Endothelial cell of umbilical vein (primary cell): ENCODE measurements at regions not wholly inside any gene's neighbourhood (a gene's known extent, or its start where the extent isn't known, plus 50 kb on each side); places are given as distances from the start of the nearest gene placed in this dataset.

Experiments
- BruUV-seq: library from RNA; stranded (reverse); fragments of 400-500 nt; replicated peaks from 2 replicates; lab custom pipeline; 2021; lab: Mats Ljungman, UMichigan
- CTCF ChIA-PET: fragments of 300-600, 350-600 bp; sonication (Branson Sonifier 250); formaldehyde crosslinking; loops from one replicate; lab custom pipeline; 2021; ENCODE audit warnings: antibody characterized with exemption, inconsistent platforms; lab: Charles Lee
- POLR2A ChIA-PET: fragments of 300-600, 350-600 bp; sonication (Branson Sonifier 250); formaldehyde crosslinking; loops from one replicate; lab custom pipeline; 2021; ENCODE audit warnings: antibody characterized with exemption, inconsistent platforms; lab: Charles Lee
- DNase-seq: peaks from one replicate; pipeline ENCODE4 v3.0.0-alpha.2; 2011; ENCODE audit warnings: low read depth, low spot score
- FAIRE-seq: peaks from 2 replicates; lab custom pipeline; 2011; peaks lifted over from hg19 to GRCh38; lab: Jason Lieb, UNC
- H2AFZ ChIP-seq: 2 replicates; pipeline ENCODE4 v1.6.0; 2012; ENCODE audit warnings: low read depth, low read length, control low read depth, inconsistent platforms
- H3K27ac ChIP-seq: 2 replicates; pipeline ENCODE4 v1.5.1; 2011; ENCODE audit warnings: low read depth, mild to moderate bottlenecking, control low read depth, low read length, moderate library complexity; ENCODE audit not compliant: insufficient read depth
- H3K27me3 ChIP-seq, 2 experiments: 2 replicates each; pipeline versions ENCODE4 v1.6.0 to v1.6.1; 2011; ENCODE audit warnings: low read length in 2 of 2, mixed read lengths in 1 of 2; ENCODE audit not compliant: control insufficient read depth in 2 of 2, insufficient read depth in 2 of 2
- H3K36me3 ChIP-seq, 2 experiments: 2 replicates in 1 of 2; 3 replicates in 1 of 2; pipeline ENCODE4 v1.5.1; 2011; ENCODE audit warnings: low read length in 2 of 2, mild to moderate bottlenecking in 1 of 2, moderate library complexity in 1 of 2; ENCODE audit not compliant: control insufficient read depth in 2 of 2, insufficient read depth in 2 of 2; ENCODE audit errors: extremely low read depth in 1 of 2
- H3K4me1 ChIP-seq: 3 replicates; pipeline ENCODE4 v1.5.1; 2011; ENCODE audit warnings: mild to moderate bottlenecking, low read length; ENCODE audit not compliant: control insufficient read depth, insufficient read depth; ENCODE audit errors: extremely low read depth
- H3K4me2 ChIP-seq: 2 replicates; pipeline ENCODE4 v1.6.1; 2011; ENCODE audit warnings: low read length, control low read depth, mixed read lengths; ENCODE audit not compliant: insufficient read depth
- H3K4me3 ChIP-seq, 3 experiments: fragments of 200-600 bp in 1 of 3; sonication (generic), shearing (Covaris generic) in 1 of 3; replicated peaks in 1 of 3; 2 replicates each; pipeline ENCODE4 v1.5.1; 2011 to 2016; ENCODE audit warnings: control low read depth in 3 of 3, low read length in 3 of 3, mild to moderate bottlenecking in 2 of 3, inconsistent platforms in 1 of 3, low read depth in 1 of 3, moderate library complexity in 1 of 3; ENCODE audit not compliant: insufficient read depth in 1 of 3
- H3K79me2 ChIP-seq: 2 replicates; pipeline ENCODE4 v1.6.0; 2012; ENCODE audit warnings: low read length, inconsistent platforms; ENCODE audit not compliant: control insufficient read depth, insufficient read depth
- H3K9ac ChIP-seq: replicated peaks from 2 replicates; pipeline ENCODE3; 2011; ENCODE audit warnings: low read length, control low read depth; ENCODE audit not compliant: insufficient read depth; ENCODE audit errors: extremely low read depth
- H3K9me1 ChIP-seq: replicated peaks from 3 replicates; pipeline ENCODE4 v1.6.0; 2011; ENCODE audit warnings: mild to moderate bottlenecking, low read length; ENCODE audit not compliant: control insufficient read depth, insufficient read depth; ENCODE audit errors: extremely low read depth
- H3K9me3 ChIP-seq: replicated peaks from 2 replicates; pipeline ENCODE4 v1.5.1; 2012; ENCODE audit warnings: low read length, inconsistent platforms; ENCODE audit not compliant: control insufficient read depth, insufficient read depth
- H4K20me1 ChIP-seq: replicated peaks from 2 replicates; pipeline ENCODE3; 2011; ENCODE audit warnings: mild to moderate bottlenecking, low read length; ENCODE audit not compliant: control insufficient read depth, insufficient read depth; ENCODE audit errors: extremely low read depth
- EZH2 ChIP-seq: IDR thresholded peaks from 2 replicates; pipeline ENCODE4 v1.6.1; 2012; ENCODE audit warnings: borderline replicate concordance, low read depth, mild to moderate bottlenecking, moderate library complexity, low read length, inconsistent platforms; ENCODE audit not compliant: severe bottlenecking
- FOS ChIP-seq: IDR thresholded peaks from 2 replicates; pipeline ENCODE4 v1.6.1; 2011; ENCODE audit warnings: mild to moderate bottlenecking, low read length, moderate library complexity, borderline replicate concordance; ENCODE audit not compliant: insufficient read depth
- GATA2 ChIP-seq: IDR thresholded peaks from 2 replicates; pipeline ENCODE4 v1.7.0; 2011; ENCODE audit warnings: low read depth, mild to moderate bottlenecking, moderate library complexity, mixed read lengths, low read length; ENCODE audit not compliant: insufficient read length, insufficient read depth
- JUN ChIP-seq: IDR thresholded peaks from 2 replicates; pipeline ENCODE4 v1.6.1; 2011; ENCODE audit warnings: borderline replicate concordance, low read depth; ENCODE audit not compliant: insufficient read length, insufficient read depth
- MYC ChIP-seq: IDR thresholded peaks from one replicate; pipeline ENCODE4 v1.6.1; 2011; ENCODE audit warnings: mild to moderate bottlenecking, low read depth, low read length
- POLR2A ChIP-seq: IDR thresholded peaks from 2 replicates; pipeline ENCODE4 v1.6.1; 2012; ENCODE audit warnings: low read depth, mild to moderate bottlenecking, control low read depth, low read length
- POLR2AphosphoS5 ChIP-seq: IDR thresholded peaks from 2 replicates; pipeline ENCODE4 v1.6.1; 2012; ENCODE audit warnings: low read depth, mild to moderate bottlenecking, control low read depth, low read length, moderate library complexity; ENCODE audit not compliant: insufficient read depth
- dilution Hi-C: fragments of 300-500 bp; cut with MboI; formaldehyde crosslinking; loops from one replicate; pipeline ENCODE4 v1.15.0; 2019; ENCODE audit warnings: low sequenced_read_pairs; ENCODE audit not compliant: extremely low pct_ligation_motif_present
- intact Hi-C: fragments of 100-400 bp; cut with micrococcal nuclease; formaldehyde crosslinking; loops from one replicate; pipeline ENCODE4 v1.10.0; 2022
- TF ChIP-seq, protein P1 (sequence below): IDR thresholded peaks from 2 replicates; pipeline ENCODE4 v1.6.1; 2011; ENCODE audit not compliant: insufficient read depth, insufficient read length
- TF ChIP-seq, protein P2 (sequence below), 2 donors: IDR thresholded peaks; 1 replicate in 1 of 2; 2 replicates in 1 of 2; pipeline ENCODE4 v1.5.1; 2011; ENCODE audit warnings: low read length in 2 of 2, mild to moderate bottlenecking in 2 of 2, moderate library complexity in 2 of 2, control low read depth in 1 of 2, inconsistent platforms in 1 of 2, low read depth in 1 of 2; ENCODE audit not compliant: insufficient read depth in 1 of 2; ENCODE audit errors: extremely low read depth in 1 of 2

DNA sequence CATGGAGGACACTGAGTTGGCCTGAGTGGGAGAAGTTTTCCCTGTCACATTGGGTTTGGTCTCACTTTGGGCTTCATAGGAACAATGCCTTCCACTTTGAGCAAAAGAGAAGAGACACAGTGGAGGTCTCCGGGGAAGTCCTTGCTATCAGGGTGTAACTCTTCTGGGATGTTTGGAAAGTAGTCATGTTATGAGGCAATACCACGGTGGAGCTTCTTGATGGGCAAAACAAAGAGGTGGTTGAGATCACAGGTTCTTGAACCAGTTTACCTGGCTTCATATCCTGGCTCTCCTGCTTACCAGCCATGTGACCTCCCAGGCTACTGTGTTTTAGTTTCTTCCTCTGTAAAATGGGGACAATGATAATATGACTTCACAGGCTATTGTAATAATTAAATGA lies 478.6 kb downstream of the SLC4A3 start:
- no peak overlapping the region for H3K4me2 ChIP-seq
- no peak overlapping the region for H3K9ac ChIP-seq
- dilution Hi-C loops: no loop called here
- no peaks in the 10 kb centered on the region for H4K20me1 ChIP-seq
- ChIA-PET POLR2A (no interaction called here), CTCF (no interaction called here)
- no peak for DNase-seq
- no peaks in the 10 kb centered on the region for H3K4me1 ChIP-seq
- no peak for FAIRE-seq
- no peaks in the 10 kb centered on the region for H3K27me3 ChIP-seq
- no peaks in the 10 kb centered on the region for H3K36me3 ChIP-seq
- peaks cover 4% of the 10 kb centered on the region for H3K9me3 ChIP-seq
- no peaks in the 10 kb centered on the region for H3K9me1 ChIP-seq
- H3K79me2 ChIP-seq: no peaks in the 10 kb centered on the region
- no peak overlapping the region for H2AFZ ChIP-seq
- TF ChIP-seq POLR2A (no peak), JUN (no peak), FOS (no peak), GATA2 (no peak), POLR2AphosphoS5 (no peak)
- TF ChIP-seq, protein P1, sequence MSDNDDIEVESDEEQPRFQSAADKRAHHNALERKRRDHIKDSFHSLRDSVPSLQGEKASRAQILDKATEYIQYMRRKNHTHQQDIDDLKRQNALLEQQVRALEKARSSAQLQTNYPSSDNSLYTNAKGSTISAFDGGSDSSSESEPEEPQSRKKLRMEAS: no peak
- H3K4me3 ChIP-seq: no peak overlapping the region
- intact Hi-C loops: no loop called here
- H3K27ac ChIP-seq: no peak overlapping the region
- no TSS peak for BruUV-seq

DNA sequence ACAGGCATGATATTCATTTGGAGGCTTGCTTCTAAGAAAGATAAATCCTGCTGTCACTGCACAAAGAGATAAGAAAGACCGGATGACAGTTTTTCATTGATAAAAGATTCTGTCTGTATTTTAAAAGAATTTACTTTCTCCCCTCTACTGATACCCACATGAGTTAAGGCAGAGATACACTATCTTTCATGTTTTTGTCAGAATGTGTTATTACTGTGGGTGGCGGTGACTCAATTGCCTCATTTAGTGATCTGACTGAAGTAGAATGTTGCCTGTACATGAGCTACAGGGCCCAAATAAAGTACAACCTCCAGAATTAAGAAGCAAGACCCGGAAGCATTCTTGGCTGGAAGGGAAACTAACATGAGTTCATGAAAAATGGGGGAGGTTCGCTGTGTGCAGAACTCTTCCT lies 480.0 kb downstream of the SLC4A3 start:
- Histone ChIP-seq H4K20me1 (no peaks in the 10 kb centered on the region), H3K9me3 (peaks cover 6% of the 10 kb centered on the region), H3K4me3 (no peak overlapping the region), H3K27ac (no peak overlapping the region), H2AFZ (no peak overlapping the region), H3K9me1 (no peaks in the 10 kb centered on the region), H3K9ac (no peak overlapping the region), H3K36me3 (no peaks in the 10 kb centered on the region), H3K4me1 (no peaks in the 10 kb centered on the region), H3K27me3 (no peaks in the 10 kb centered on the region), H3K4me2 (no peak overlapping the region), H3K79me2 (no peaks in the 10 kb centered on the region)
- intact Hi-C loops: no loop called here
- FAIRE-seq: no peak
- dilution Hi-C loops: no loop called here
- CTCF ChIA-PET: no interaction called here
- no peak for DNase-seq
- no TSS peak for BruUV-seq
- POLR2A ChIA-PET: no interaction called here
- TF ChIP-seq, protein P2, sequence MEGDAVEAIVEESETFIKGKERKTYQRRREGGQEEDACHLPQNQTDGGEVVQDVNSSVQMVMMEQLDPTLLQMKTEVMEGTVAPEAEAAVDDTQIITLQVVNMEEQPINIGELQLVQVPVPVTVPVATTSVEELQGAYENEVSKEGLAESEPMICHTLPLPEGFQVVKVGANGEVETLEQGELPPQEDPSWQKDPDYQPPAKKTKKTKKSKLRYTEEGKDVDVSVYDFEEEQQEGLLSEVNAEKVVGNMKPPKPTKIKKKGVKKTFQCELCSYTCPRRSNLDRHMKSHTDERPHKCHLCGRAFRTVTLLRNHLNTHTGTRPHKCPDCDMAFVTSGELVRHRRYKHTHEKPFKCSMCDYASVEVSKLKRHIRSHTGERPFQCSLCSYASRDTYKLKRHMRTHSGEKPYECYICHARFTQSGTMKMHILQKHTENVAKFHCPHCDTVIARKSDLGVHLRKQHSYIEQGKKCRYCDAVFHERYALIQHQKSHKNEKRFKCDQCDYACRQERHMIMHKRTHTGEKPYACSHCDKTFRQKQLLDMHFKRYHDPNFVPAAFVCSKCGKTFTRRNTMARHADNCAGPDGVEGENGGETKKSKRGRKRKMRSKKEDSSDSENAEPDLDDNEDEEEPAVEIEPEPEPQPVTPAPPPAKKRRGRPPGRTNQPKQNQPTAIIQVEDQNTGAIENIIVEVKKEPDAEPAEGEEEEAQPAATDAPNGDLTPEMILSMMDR (IDR thresholded peaks at IDR 0.05; ENCODE audit: extremely low read depth in 1 of 2, insufficient read depth in 1 of 2, low read depth in 1 of 2, low read length in 2 of 2): no peak
- TF ChIP-seq MYC: no peak
- TF ChIP-seq, protein P1: no peak
- TF ChIP-seq JUN: no peak
- no peak for TF ChIP-seq GATA2
- no peak for TF ChIP-seq POLR2AphosphoS5
- no peak for TF ChIP-seq FOS
- no peak for TF ChIP-seq EZH2
- TF ChIP-seq POLR2A: no peak
